ENCODE measurements at regions not wholly inside any gene's neighbourhood (a gene's known extent, or its start where the extent isn't known, plus 50 kb on each side); places are given as distances from the start of the nearest gene placed in this dataset.

- intact Hi-C loops (cut with DNase I) = no loop called here
- H3K4me1 ChIP-seq (ENCODE audit: control insufficient read depth, insufficient read depth, low read length) = no peaks in the 10 kb centered on the region
- H3K9me3 ChIP-seq (ENCODE audit: control insufficient read depth, low read length) = no peaks in the 10 kb centered on the region
- ATAC-seq (peak in 1 of 2 donors; percentile 53), DNase-seq (no peak)
- 95% methylated on average over 3 of the region's 3 CpGs for WGBS
- no peaks in the 10 kb centered on the region for H3K27me3 ChIP-seq (ENCODE audit: control insufficient read depth, insufficient read depth)
- H3K27ac ChIP-seq (ENCODE audit: low read length) = no peak overlapping the region
- H3K4me3 ChIP-seq (ENCODE audit: low read length) = no peak overlapping the region
Observed at GRCh38 chr1:55816456-55817426, 601.6 kb upstream of the USP24 start.

- intact Hi-C loops (cut with DNase I) = no loop called here
- Histone ChIP-seq H3K4me1 (ENCODE audit: control insufficient read depth, insufficient read depth, low read length) (no peaks in the 10 kb centered on the region), H3K27ac (ENCODE audit: low read length) (no peak overlapping the region), H3K4me3 (ENCODE audit: low read length) (no peak overlapping the region), H3K9me3 (ENCODE audit: control insufficient read depth, low read length) (no peaks in the 10 kb centered on the region), H3K27me3 (ENCODE audit: control insufficient read depth, insufficient read depth) (no peaks in the 10 kb centered on the region)
- WGBS = 74% methylated on average over 5 of the region's 5 CpGs
- ATAC-seq (no peak), DNase-seq (no peak)
Observed at GRCh38 chr1:55815745-55816455, 600.7 kb upstream of the USP24 start.

GRCh38 chr1:55814967-55815366, 599.8 kb upstream of the USP24 start:
- WGBS = 92% methylated on average over 1 of the region's 1 CpG

GRCh38 chr1:55813618-55814017, 598.5 kb upstream of the USP24 start:
- Histone ChIP-seq H3K4me1 (ENCODE audit: control insufficient read depth, insufficient read depth, low read length) (no peaks in the 10 kb centered on the region), H3K27ac (ENCODE audit: low read length) (no peak overlapping the region), H3K27me3 (ENCODE audit: control insufficient read depth, insufficient read depth) (no peaks in the 10 kb centered on the region), H3K4me3 (ENCODE audit: low read length) (no peak overlapping the region), H3K9me3 (ENCODE audit: control insufficient read depth, low read length) (no peaks in the 10 kb centered on the region)
- DNase-seq = peak; percentile 54 to 78 (median 65)
- ATAC-seq = peak; percentile 72 to 80
- intact Hi-C loops (cut with DNase I) = no loop called here
- 42% methylated on average over 3 of the region's 3 CpGs for WGBS

More at GRCh38 chr1:55814967-55815366, 599.8 kb upstream of the USP24 start:
- no peak for DNase-seq
- no peak overlapping the region for H3K27ac ChIP-seq (ENCODE audit: low read length)
- no peak for ATAC-seq
- H3K4me1 ChIP-seq (ENCODE audit: control insufficient read depth, insufficient read depth, low read length) = no peaks in the 10 kb centered on the region
- no peaks in the 10 kb centered on the region for H3K27me3 ChIP-seq (ENCODE audit: control insufficient read depth, insufficient read depth)
- H3K9me3 ChIP-seq (ENCODE audit: control insufficient read depth, low read length) = no peaks in the 10 kb centered on the region
- intact Hi-C loops (cut with DNase I) = no loop called here
- no peak overlapping the region for H3K4me3 ChIP-seq (ENCODE audit: low read length)

- H3K9me3 ChIP-seq (ENCODE audit: control insufficient read depth, low read length) = no peaks in the 10 kb centered on the region
- H3K27ac ChIP-seq (ENCODE audit: low read length) = no peak overlapping the region
- no peaks in the 10 kb centered on the region for H3K4me1 ChIP-seq (ENCODE audit: control insufficient read depth, insufficient read depth, low read length)
- peak; percentile 34 to 47 for ATAC-seq
- intact Hi-C loops (cut with DNase I) = no loop called here
- no peak overlapping the region for H3K4me3 ChIP-seq (ENCODE audit: low read length)
- no peaks in the 10 kb centered on the region for H3K27me3 ChIP-seq (ENCODE audit: control insufficient read depth, insufficient read depth)
- no peak for DNase-seq
Observed at GRCh38 chr1:55812281-55812680, 597.1 kb upstream of the USP24 start.

GRCh38 chr1:55808263-55808662, 593.1 kb upstream of the USP24 start:
- DNase-seq = no peak
- no peak for ATAC-seq
- intact Hi-C loops (cut with DNase I) = no loop called here
- Histone ChIP-seq H3K27ac (ENCODE audit: low read length) (no peak overlapping the region), H3K4me3 (ENCODE audit: low read length) (no peak overlapping the region), H3K4me1 (ENCODE audit: control insufficient read depth, insufficient read depth, low read length) (no peaks in the 10 kb centered on the region), H3K9me3 (ENCODE audit: control insufficient read depth, low read length) (no peaks in the 10 kb centered on the region), H3K27me3 (ENCODE audit: control insufficient read depth, insufficient read depth) (no peaks in the 10 kb centered on the region)
- 96% methylated on average over 1 of the region's 1 CpG for WGBS

GRCh38 chr1:55803429-55803828, 588.3 kb upstream of the USP24 start:
- Histone ChIP-seq H3K27ac (ENCODE audit: low read length) (no peak overlapping the region), H3K27me3 (ENCODE audit: control insufficient read depth, insufficient read depth) (no peaks in the 10 kb centered on the region), H3K4me1 (ENCODE audit: control insufficient read depth, insufficient read depth, low read length) (no peaks in the 10 kb centered on the region), H3K4me3 (ENCODE audit: low read length) (no peak overlapping the region), H3K9me3 (ENCODE audit: control insufficient read depth, low read length) (no peaks in the 10 kb centered on the region)
- DNase-seq = no peak
- intact Hi-C loops (cut with DNase I) = no loop called here
- ATAC-seq = no peak
- WGBS = 81% methylated on average over 2 of the region's 2 CpGs

- 91% methylated on average over 2 of the region's 2 CpGs for whole genome bisulfite sequencing
Observed at GRCh38 chr1:55801481-55801880, 586.3 kb upstream of the USP24 start.

GRCh38 chr1:55800503-55800902, 585.3 kb upstream of the USP24 start:
- ATAC-seq = no peak
- H3K27me3 ChIP-seq (ENCODE audit: control insufficient read depth, insufficient read depth) = no peaks in the 10 kb centered on the region
- intact Hi-C loops (cut with DNase I) = no loop called here
- H3K27ac ChIP-seq (ENCODE audit: low read length) = no peak overlapping the region
- WGBS = 68% methylated on average over 1 of the region's 1 CpG
- DNase-seq = no peak
- no peaks in the 10 kb centered on the region for H3K9me3 ChIP-seq (ENCODE audit: control insufficient read depth, low read length)
- no peaks in the 10 kb centered on the region for H3K4me1 ChIP-seq (ENCODE audit: control insufficient read depth, insufficient read depth, low read length)
- no peak overlapping the region for H3K4me3 ChIP-seq (ENCODE audit: low read length)

More at GRCh38 chr1:55801481-55801880, 586.3 kb upstream of the USP24 start:
- Histone ChIP-seq H3K27ac (ENCODE audit: low read length) (no peak overlapping the region), H3K4me3 (ENCODE audit: low read length) (no peak overlapping the region), H3K9me3 (ENCODE audit: control insufficient read depth, low read length) (no peaks in the 10 kb centered on the region), H3K27me3 (ENCODE audit: control insufficient read depth, insufficient read depth) (no peaks in the 10 kb centered on the region), H3K4me1 (ENCODE audit: control insufficient read depth, insufficient read depth, low read length) (no peaks in the 10 kb centered on the region)
- ATAC-seq (no peak), DNase-seq (no peak)
- intact Hi-C loops (cut with DNase I) = no loop called here

GRCh38 chr1:55793856-55794255, 578.7 kb upstream of the USP24 start:
- ATAC-seq (no peak), DNase-seq (no peak)
- Histone ChIP-seq H3K27me3 (ENCODE audit: control insufficient read depth, insufficient read depth) (no peaks in the 10 kb centered on the region), H3K27ac (ENCODE audit: low read length) (no peak overlapping the region), H3K9me3 (ENCODE audit: control insufficient read depth, low read length) (no peaks in the 10 kb centered on the region), H3K4me3 (ENCODE audit: low read length) (no peak overlapping the region), H3K4me1 (ENCODE audit: control insufficient read depth, insufficient read depth, low read length) (no peaks in the 10 kb centered on the region)
- 95% methylated on average over 6 of the region's 6 CpGs for WGBS
- intact Hi-C loops (cut with DNase I) = no loop called here

- intact Hi-C loops (cut with DNase I) = no loop called here
- Histone ChIP-seq H3K27ac (ENCODE audit: low read length) (no peak overlapping the region), H3K27me3 (ENCODE audit: control insufficient read depth, insufficient read depth) (no peaks in the 10 kb centered on the region), H3K4me1 (ENCODE audit: control insufficient read depth, insufficient read depth, low read length) (no peaks in the 10 kb centered on the region), H3K4me3 (ENCODE audit: low read length) (no peak overlapping the region), H3K9me3 (ENCODE audit: control insufficient read depth, low read length) (no peaks in the 10 kb centered on the region)
- no peak for ATAC-seq
- DNase-seq = no peak
Observed at GRCh38 chr1:55792870-55793269, 577.7 kb upstream of the USP24 start.

Data from right cardiac atrium (tissue), 5 donors.